Thyroid gland (tissue), 4 donors: ENCODE measurements at regions not wholly inside any gene's neighbourhood (a gene's known extent, or its start where the extent isn't known, plus 50 kb on each side); places are given as distances from the start of the nearest gene placed in this dataset.

ENCODE experiments used
- CTCF ChIP-seq, 6 experiments: fragments of 200-600 bp in 3 of 6; fragments of 450-650 bp in 3 of 6; sonication (generic) in 3 of 6; IDR thresholded peaks; one replicate each; pipeline ENCODE4 v1.5.1; 2016 to 2019; ENCODE audit warnings: antibody characterized with exemption in 6 of 6, mild to moderate bottlenecking in 2 of 6, inconsistent platforms in 1 of 6, moderate library complexity in 1 of 6
- POLR2A ChIP-seq, 2 donors: fragments of 450-650 bp; IDR thresholded peaks; one replicate each; pipeline ENCODE4 v1.6.1; 2017; ENCODE audit warnings: antibody characterized with exemption in 2 of 2, mild to moderate bottlenecking in 2 of 2, moderate library complexity in 1 of 2

GRCh38 chr13:99655351-99656091 is 154.2 kb downstream of the TM9SF2 start:
- TF ChIP-seq CTCF (IDR thresholded peaks at IDR 0.05) (no peak), POLR2A (IDR thresholded peaks at IDR 0.05) (no peak)
